NT2/D1 (cell line): ENCODE measurements at regions not wholly inside any gene's neighbourhood (a gene's known extent, or its start where the extent isn't known, plus 50 kb on each side); places are given as distances from the start of the nearest gene placed in this dataset.

ENCODE experiments used
- YY1 ChIP-seq: IDR thresholded peaks from 2 replicates; pipeline ENCODE4 v1.6.1; 2011; ENCODE audit not compliant: insufficient read length, insufficient read depth
- ZNF274 ChIP-seq: IDR thresholded peaks from 2 replicates; pipeline ENCODE4 v1.6.1; 2011; ENCODE audit warnings: mild to moderate bottlenecking, low read depth, low read length

- no peak for TF ChIP-seq ZNF274
- TF ChIP-seq YY1: no peak
Measured at GRCh38 chr22:22798232-22798616, 89.4 kb upstream of the IGLL5 start.
